K562 (cell line): ENCODE measurements at regions not wholly inside any gene's neighbourhood (a gene's known extent, or its start where the extent isn't known, plus 50 kb on each side); places are given as distances from the start of the nearest gene placed in this dataset.

Experiments used
- ATAC-seq: fragments of 200-7000 bp; cut with Tn5 transposase; 3 replicates; pipeline ENCODE4 v1.9.1; 2020; ENCODE audit warnings: moderate library complexity
- BruUV-seq: library from RNA; stranded (reverse); fragments of 400-500 nt; replicated peaks from 2 replicates; lab custom pipeline; 2021; lab: Mats Ljungman, UMichigan
- CTCF ChIA-PET: fragments of 300-600 bp; formaldehyde crosslinking; extraction: SDS; loops from one replicate; lab custom pipeline; 2021; ENCODE audit warnings: low intra/inter-chr PET ratio; lab: Yijun Ruan, JAX
- POLR2A ChIA-PET: fragments of 300-600, 350-650 bp; sonication (Branson Sonifier 250); formaldehyde crosslinking; extraction: SDS; loops from one replicate; lab custom pipeline; 2021; ENCODE audit warnings: antibody characterized with exemption, inconsistent platforms; lab: Yijun Ruan, JAX
- DNase-seq, 4 experiments: peaks; one replicate each; pipeline versions ENCODE4 v3.0.0 to v3.0.0-alpha.2; 2011 to 2018; ENCODE audit warnings: low spot score in 3 of 4, mixed read lengths in 3 of 4; ENCODE audit errors: extremely low read depth in 1 of 4
- FAIRE-seq: peaks from 2 replicates; lab custom pipeline; 2011; peaks lifted over from hg19 to GRCh38; lab: Jason Lieb, UNC
- H2AFZ ChIP-seq: 2 replicates; pipeline ENCODE4 v1.6.0; 2011; ENCODE audit warnings: low read depth, low read length, control low read depth, inconsistent platforms
- H3K27ac ChIP-seq: fragments of 200-600 bp; 3 replicates; pipeline ENCODE4 v1.8.0; 2011; ENCODE audit warnings: low read depth, mild to moderate bottlenecking, control low read depth, inconsistent platforms, low read length, moderate library complexity, mixed read lengths; ENCODE audit errors: extremely low read depth
- H3K27me3 ChIP-seq, 2 experiments: fragments of 300-600 bp in 1 of 2; 2 replicates in 1 of 2; 3 replicates in 1 of 2; pipeline versions ENCODE4 v1.6.0 to v1.8.0; 2011; ENCODE audit warnings: inconsistent platforms in 2 of 2, low read length in 2 of 2, mild to moderate bottlenecking in 1 of 2, mixed read lengths in 1 of 2, moderate library complexity in 1 of 2; ENCODE audit not compliant: control insufficient read depth in 2 of 2, insufficient read depth in 2 of 2
- H3K36me3 ChIP-seq: fragments of 300-600 bp; 3 replicates; pipeline ENCODE4 v1.8.0; 2011; ENCODE audit warnings: mild to moderate bottlenecking, low read length, inconsistent platforms; ENCODE audit not compliant: control insufficient read depth, insufficient read depth
- H3K4me1 ChIP-seq, 2 experiments: fragments of 200-600 bp in 1 of 2; replicated peaks in 1 of 2; 2 replicates in 1 of 2; 3 replicates in 1 of 2; pipeline versions ENCODE4 v1.5.1 to v1.8.0; 2011; ENCODE audit warnings: inconsistent platforms in 2 of 2, low read length in 2 of 2, mild to moderate bottlenecking in 1 of 2, mixed read lengths in 1 of 2, moderate library complexity in 1 of 2; ENCODE audit not compliant: control insufficient read depth in 2 of 2, insufficient read depth in 2 of 2
- H3K4me2 ChIP-seq: 2 replicates; pipeline ENCODE4 v1.6.1; 2011; ENCODE audit warnings: low read length, control low read depth, inconsistent platforms, mixed read lengths; ENCODE audit not compliant: insufficient read depth
- H3K4me3 ChIP-seq: fragments of 200-600 bp; sonication (generic), shearing (Covaris generic); 2 replicates; pipeline ENCODE4 v1.5.1; 2016; ENCODE audit warnings: control low read depth, inconsistent platforms
- H3K79me2 ChIP-seq: fragments of 200-600 bp; 3 replicates; pipeline ENCODE4 v1.8.0; 2011; ENCODE audit warnings: low read length, inconsistent platforms; ENCODE audit not compliant: control insufficient read depth, insufficient read depth
- H3K9ac ChIP-seq, 2 experiments: 2 replicates each; pipeline versions ENCODE4 v1.6.0 to v1.6.1; 2011; ENCODE audit warnings: low read depth in 2 of 2, low read length in 2 of 2, control low read depth in 1 of 2, inconsistent platforms in 1 of 2, mild to moderate bottlenecking in 1 of 2, mixed read lengths in 1 of 2; ENCODE audit not compliant: insufficient read depth in 1 of 2
- H3K9me1 ChIP-seq: one replicate; pipeline ENCODE4 v1.6.0; 2011; ENCODE audit warnings: inconsistent platforms, mild to moderate bottlenecking, low read length, moderate library complexity; ENCODE audit not compliant: control insufficient read depth, insufficient read depth
- H3K9me3 ChIP-seq: replicated peaks from 2 replicates; pipeline ENCODE4 v1.5.1; 2011; ENCODE audit warnings: low read depth, low read length, inconsistent platforms; ENCODE audit not compliant: control insufficient read depth, insufficient read depth
- H4K20me1 ChIP-seq: replicated peaks from 2 replicates; pipeline ENCODE4 v1.6.1; 2011; ENCODE audit warnings: low read length, inconsistent platforms, mixed read lengths; ENCODE audit not compliant: control insufficient read depth, insufficient read depth
- ASH1L ChIP-seq: fragments of 450-650 bp; IDR thresholded peaks from 2 replicates; pipeline ENCODE4 v1.6.1; 2018; ENCODE audit warnings: borderline replicate concordance, mild to moderate bottlenecking, low read depth; ENCODE audit not compliant: partially characterized antibody
- MTA3 ChIP-seq: fragments of 450-650 bp; formaldehyde crosslinking; IDR thresholded peaks from 2 replicates; pipeline ENCODE4 v1.6.1; 2017; ENCODE audit warnings: mild to moderate bottlenecking, borderline replicate concordance
- ZNF263 ChIP-seq: sonication (generic); formaldehyde crosslinking; IDR thresholded peaks from 2 replicates; pipeline ENCODE4 v1.8.0; 2022; ENCODE audit warnings: mild to moderate bottlenecking, missing genetic modification reagents, borderline replicate concordance
- ZNF354B ChIP-seq: fragments of 250-450 bp; sonication (Bioruptor Pico); IDR thresholded peaks from 2 replicates; pipeline ENCODE4 v1.4.0; 2020
- ZNF444 ChIP-seq: fragments of 250-450 bp; sonication (Bioruptor Pico); IDR thresholded peaks from 2 replicates; pipeline ENCODE4 v1.4.0; 2020; ENCODE audit warnings: mild to moderate bottlenecking, moderate library complexity
- ZNF507 ChIP-seq: conservative IDR thresholded peaks from 2 replicates; pipeline ENCODE4 v1.6.1; 2017; ENCODE audit warnings: missing genetic modification characterization, missing compliant biosample characterization
- WGBS: fragments of 100-300 bp; shearing (Covaris generic); methylation state at CpG from one replicate; pipeline ENCODE4 v1.1.6; 2016; ENCODE audit warnings: low coverage, mixed read lengths; ENCODE audit not compliant: insufficient coverage; ENCODE audit errors: missing lambda C conversion rate; 5-methylcytosine and 5-hydroxymethylcytosine counted together
- in situ Hi-C: fragments of 300-500 bp; cut with MboI; formaldehyde crosslinking; loops from 4 replicates; pipeline ENCODE4 v1.15.0; 2018; ENCODE audit warnings: inconsistent platforms, mixed read lengths
- intact Hi-C: fragments of 100-400 bp; cut with micrococcal nuclease; formaldehyde crosslinking; loops from 2 replicates; pipeline ENCODE4 v1.14.2; 2022
- TF ChIP-seq, protein P1 (sequence below): fragments of 250-450 bp; sonication (Bioruptor Pico); IDR thresholded peaks from 2 replicates; pipeline ENCODE4 v1.9.0; 2021; ENCODE audit warnings: mild to moderate bottlenecking

DNA sequence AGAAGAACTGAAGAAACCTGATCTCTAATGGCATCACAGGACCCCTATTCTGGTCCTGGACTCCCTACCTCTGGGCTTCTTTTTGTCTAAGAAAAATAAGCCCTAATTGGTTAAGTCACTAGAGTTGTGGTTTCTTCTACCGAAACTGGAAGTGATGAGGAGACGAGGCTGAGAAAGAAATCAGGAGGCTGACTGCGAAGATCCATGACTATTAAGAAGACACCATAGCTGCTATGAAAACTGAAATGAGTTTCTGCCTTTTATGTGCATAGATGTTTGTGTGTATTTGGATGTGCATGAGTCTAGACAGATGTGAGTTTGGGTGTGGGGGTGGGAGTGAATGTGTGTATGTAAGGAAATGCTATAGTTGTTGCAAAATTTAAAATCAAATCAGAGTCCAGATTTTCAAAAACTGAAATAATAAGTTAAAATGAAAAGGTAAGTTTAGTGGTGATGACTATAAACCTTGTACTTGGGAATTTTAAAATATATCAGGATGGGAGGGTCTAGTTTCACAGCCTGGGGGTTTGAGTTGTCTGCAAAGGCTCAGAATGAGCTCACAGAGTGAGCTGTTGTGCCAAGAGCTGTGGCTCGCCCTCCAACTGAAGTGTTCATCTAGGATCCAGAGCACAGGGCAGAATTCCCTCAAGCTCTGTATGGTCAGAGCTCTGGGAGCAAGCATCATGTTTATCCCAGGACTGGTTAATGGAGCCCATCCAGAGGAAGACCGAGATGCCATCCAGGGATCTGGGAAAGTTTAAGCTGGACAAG lies 94.9 kb downstream of the VCPKMT start:
- Histone ChIP-seq H3K4me3 (no peak overlapping the region), H3K79me2 (no peaks in the 10 kb centered on the region), H2AFZ (no peak overlapping the region), H3K27me3 (no peaks in the 10 kb centered on the region), H3K9me1 (no peaks in the 10 kb centered on the region), H4K20me1 (no peaks in the 10 kb centered on the region), H3K9me3 (no peaks in the 10 kb centered on the region), H3K4me1 (no peaks in the 10 kb centered on the region), H3K27ac (no peak overlapping the region), H3K36me3 (no peaks in the 10 kb centered on the region), H3K4me2 (no peak overlapping the region), H3K9ac (no peak overlapping the region)
- CTCF ChIA-PET: interaction anchor here (0.6 kb wide), 1 partner anchor 83 kb away, joined by 3 read pairs; no protein-coding TSS in a partner anchor
- FAIRE-seq (no peak), ATAC-seq (no peak), DNase-seq (no peak)
- TF ChIP-seq ZNF354B (CRISPR knock-in tag): no peak
- no peak for TF ChIP-seq ZNF444
- TF ChIP-seq MTA3: no peak
- no peak for TF ChIP-seq ZNF507 (tag)
- TF ChIP-seq ASH1L: no peak
- TF ChIP-seq ZNF263 (CRISPR knock-in tag): no peak
- TF ChIP-seq, protein P1, sequence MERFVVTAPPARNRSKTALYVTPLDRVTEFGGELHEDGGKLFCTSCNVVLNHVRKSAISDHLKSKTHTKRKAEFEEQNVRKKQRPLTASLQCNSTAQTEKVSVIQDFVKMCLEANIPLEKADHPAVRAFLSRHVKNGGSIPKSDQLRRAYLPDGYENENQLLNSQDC (CRISPR knock-in tag): no peak
- POLR2A ChIA-PET: interaction anchor here (1.1 kb wide), 1 partner anchor 21 kb away, joined by 3 read pairs; no protein-coding TSS in a partner anchor
- BruUV-seq: no TSS peak
- in situ Hi-C loops: no loop called here
- 23% methylated on average over 5 of the region's 5 CpGs for WGBS
- intact Hi-C loops: no loop called here
